ENCODE measurements at regions not wholly inside any gene's neighbourhood (a gene's known extent, or its start where the extent isn't known, plus 50 kb on each side); places are given as distances from the start of the nearest gene placed in this dataset.
"Not testable (repeated sequence)": the region's sequence is repeated elsewhere in the genome, so short reads cannot be mapped to it uniquely, and the experiment has no call there.

DNA sequence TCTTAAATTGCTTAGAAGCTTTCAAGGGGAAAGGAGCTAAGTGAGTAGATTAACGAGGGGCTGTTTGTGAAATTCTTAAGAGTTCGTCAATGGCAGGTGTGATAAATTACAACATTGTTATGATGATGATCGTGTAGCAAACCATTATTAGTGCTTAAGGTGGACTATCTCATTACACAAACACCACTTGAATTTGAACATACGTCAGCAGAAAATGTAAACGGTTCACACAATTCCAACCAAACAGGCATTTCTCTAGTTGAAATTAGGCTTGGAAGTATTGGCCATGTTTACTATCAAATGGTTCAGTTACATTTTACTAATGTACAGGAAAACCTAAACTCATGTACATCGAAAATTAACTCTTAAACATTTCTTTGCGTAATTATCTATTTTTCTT lies 102.8 kb downstream of the PYDC2 start:
- no peak overlapping the region for H3K4me3 ChIP-seq
- H3K4me1 ChIP-seq (ENCODE audit: low read depth) = no peaks in the 10 kb centered on the region
- TF ChIP-seq, protein P1, sequence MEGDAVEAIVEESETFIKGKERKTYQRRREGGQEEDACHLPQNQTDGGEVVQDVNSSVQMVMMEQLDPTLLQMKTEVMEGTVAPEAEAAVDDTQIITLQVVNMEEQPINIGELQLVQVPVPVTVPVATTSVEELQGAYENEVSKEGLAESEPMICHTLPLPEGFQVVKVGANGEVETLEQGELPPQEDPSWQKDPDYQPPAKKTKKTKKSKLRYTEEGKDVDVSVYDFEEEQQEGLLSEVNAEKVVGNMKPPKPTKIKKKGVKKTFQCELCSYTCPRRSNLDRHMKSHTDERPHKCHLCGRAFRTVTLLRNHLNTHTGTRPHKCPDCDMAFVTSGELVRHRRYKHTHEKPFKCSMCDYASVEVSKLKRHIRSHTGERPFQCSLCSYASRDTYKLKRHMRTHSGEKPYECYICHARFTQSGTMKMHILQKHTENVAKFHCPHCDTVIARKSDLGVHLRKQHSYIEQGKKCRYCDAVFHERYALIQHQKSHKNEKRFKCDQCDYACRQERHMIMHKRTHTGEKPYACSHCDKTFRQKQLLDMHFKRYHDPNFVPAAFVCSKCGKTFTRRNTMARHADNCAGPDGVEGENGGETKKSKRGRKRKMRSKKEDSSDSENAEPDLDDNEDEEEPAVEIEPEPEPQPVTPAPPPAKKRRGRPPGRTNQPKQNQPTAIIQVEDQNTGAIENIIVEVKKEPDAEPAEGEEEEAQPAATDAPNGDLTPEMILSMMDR (IDR thresholded peaks at IDR 0.05; ENCODE audit: low read depth, low read length) = no peak
- H3K27me3 ChIP-seq = no peaks in the 10 kb centered on the region
- no peaks in the 10 kb centered on the region for H3K36me3 ChIP-seq
- H3K9me3 ChIP-seq (ENCODE audit: low read depth) = no peaks in the 10 kb centered on the region
- no peak for DNase-seq (ENCODE audit: low read depth in 1 of 2, low spot score in 1 of 2)
- no peak overlapping the region for H3K27ac ChIP-seq

GRCh38 chr3:191566469-191566868 lies 105.5 kb downstream of the PYDC2 start:
- no peak for DNase-seq (ENCODE audit: low read depth in 1 of 2, low spot score in 1 of 2)
- TF ChIP-seq, protein P1 (IDR thresholded peaks at IDR 0.05; ENCODE audit: low read depth, low read length) = no peak
- no peak overlapping the region for H3K27ac ChIP-seq
- no peak overlapping the region for H3K4me3 ChIP-seq
- no peaks in the 10 kb centered on the region for H3K27me3 ChIP-seq
- H3K9me3 ChIP-seq (ENCODE audit: low read depth) = no peaks in the 10 kb centered on the region
- no peaks in the 10 kb centered on the region for H3K36me3 ChIP-seq
- no peaks in the 10 kb centered on the region for H3K4me1 ChIP-seq (ENCODE audit: low read depth)

- H3K27ac ChIP-seq = no peak overlapping the region
- no peaks in the 10 kb centered on the region for H3K4me1 ChIP-seq (ENCODE audit: low read depth)
- no peaks in the 10 kb centered on the region for H3K36me3 ChIP-seq
- DNase-seq (ENCODE audit: low read depth in 1 of 2, low spot score in 1 of 2) = no peak
- H3K9me3 ChIP-seq (ENCODE audit: low read depth) = no peaks in the 10 kb centered on the region
- TF ChIP-seq, protein P1 (IDR thresholded peaks at IDR 0.05; ENCODE audit: low read depth, low read length) = no peak
- no peak overlapping the region for H3K4me3 ChIP-seq
- H3K27me3 ChIP-seq = no peaks in the 10 kb centered on the region
Measured at GRCh38 chr3:191568206-191568605, 107.2 kb downstream of the PYDC2 start.

- TF ChIP-seq, protein P1 (IDR thresholded peaks at IDR 0.05; ENCODE audit: low read depth, low read length) = no peak
- DNase-seq (ENCODE audit: low read depth in 1 of 2, low spot score in 1 of 2) = no peak
- no peaks in the 10 kb centered on the region for H3K36me3 ChIP-seq
- no peaks in the 10 kb centered on the region for H3K9me3 ChIP-seq (ENCODE audit: low read depth)
- H3K27ac ChIP-seq = no peak overlapping the region
- H3K4me1 ChIP-seq (ENCODE audit: low read depth) = no peaks in the 10 kb centered on the region
- no peak overlapping the region for H3K4me3 ChIP-seq
- H3K27me3 ChIP-seq = no peaks in the 10 kb centered on the region
Measured at GRCh38 chr3:191592105-191592504, 131.1 kb downstream of the PYDC2 start.

GRCh38 chr3:191593486-191593885 lies 132.5 kb downstream of the PYDC2 start:
- no peak for DNase-seq (ENCODE audit: low read depth in 1 of 2, low spot score in 1 of 2)
- TF ChIP-seq, protein P1 (IDR thresholded peaks at IDR 0.05; ENCODE audit: low read depth, low read length) = no peak
- H3K4me1 ChIP-seq (ENCODE audit: low read depth) = no peaks in the 10 kb centered on the region
- H3K27ac ChIP-seq = no peak overlapping the region
- H3K4me3 ChIP-seq = no peak overlapping the region
- no peaks in the 10 kb centered on the region for H3K27me3 ChIP-seq
- no peaks in the 10 kb centered on the region for H3K9me3 ChIP-seq (ENCODE audit: low read depth)
- no peaks in the 10 kb centered on the region for H3K36me3 ChIP-seq

- H3K9me3 ChIP-seq (ENCODE audit: low read depth); H3K27ac ChIP-seq; H3K27me3 ChIP-seq; H3K4me3 ChIP-seq; H3K4me1 ChIP-seq (ENCODE audit: low read depth); DNase-seq (ENCODE audit: low read depth in 1 of 2, low spot score in 1 of 2); H3K36me3 ChIP-seq: not testable (repeated sequence)
Measured at GRCh38 chr3:191615511-191615910, 154.5 kb downstream of the PYDC2 start.
